Trophoblast cell (in vitro differentiated cells and primary cell): ENCODE measurements at regions not wholly inside any gene's neighbourhood (a gene's known extent, or its start where the extent isn't known, plus 50 kb on each side); places are given as distances from the start of the nearest gene placed in this dataset.
A peak's percentile ranks its signal among the peaks of the same experiment; 100 is the strongest.

Source experiments
- DNase-seq, 2 donors: peaks; one replicate each; pipeline ENCODE4 v3.0.0-alpha.2; 2016
- H2AFZ ChIP-seq: 2 replicates; pipeline ENCODE4 v1.6.1; 2013; ENCODE audit warnings: low read length, moderate library complexity, mild to moderate bottlenecking; ENCODE audit not compliant: insufficient read depth, poor library complexity
- H2AK5ac ChIP-seq: 2 replicates; pipeline ENCODE4 v1.6.1; 2013; ENCODE audit warnings: mild to moderate bottlenecking, low read length
- H2BK120ac ChIP-seq: 2 replicates; pipeline ENCODE4 v1.6.1; 2013; ENCODE audit warnings: low read length, mild to moderate bottlenecking, moderate library complexity; ENCODE audit not compliant: insufficient read depth, poor library complexity
- H2BK12ac ChIP-seq: 2 replicates; pipeline ENCODE4 v1.6.1; 2013; ENCODE audit warnings: mild to moderate bottlenecking, low read length, moderate library complexity
- H2BK5ac ChIP-seq: 2 replicates; pipeline ENCODE4 v1.6.1; 2013; ENCODE audit warnings: low read length, low read depth, moderate library complexity, mild to moderate bottlenecking; ENCODE audit not compliant: poor library complexity
- H3K14ac ChIP-seq: 2 replicates; pipeline ENCODE4 v1.6.1; 2013; ENCODE audit warnings: mild to moderate bottlenecking, low read length
- H3K18ac ChIP-seq: 2 replicates; pipeline ENCODE4 v1.6.1; 2013; ENCODE audit warnings: mild to moderate bottlenecking, low read length
- H3K23ac ChIP-seq: 2 replicates; pipeline ENCODE4 v1.6.1; 2013; ENCODE audit warnings: low read length
- H3K27ac ChIP-seq: 2 replicates; pipeline ENCODE4 v1.5.1; 2013; ENCODE audit warnings: low read depth, mild to moderate bottlenecking, inconsistent platforms, low read length, moderate library complexity
- H3K27me3 ChIP-seq: 2 replicates; pipeline ENCODE4 v1.6.1; 2013; ENCODE audit warnings: inconsistent platforms, mild to moderate bottlenecking, low read length, moderate library complexity; ENCODE audit not compliant: insufficient read depth
- H3K36me3 ChIP-seq, 2 experiments: 1 replicate in 1 of 2; 2 replicates in 1 of 2; pipeline ENCODE4 v1.6.1; 2013; ENCODE audit warnings: low read length in 2 of 2, mild to moderate bottlenecking in 2 of 2, moderate library complexity in 1 of 2; ENCODE audit not compliant: insufficient read depth in 2 of 2, control insufficient read depth in 1 of 2
- H3K4ac ChIP-seq: 2 replicates; pipeline ENCODE4 v1.6.1; 2013; ENCODE audit warnings: low read depth, mild to moderate bottlenecking, low read length, moderate library complexity
- H3K4me1 ChIP-seq, 2 experiments: 1 replicate in 1 of 2; 2 replicates in 1 of 2; pipeline ENCODE4 v1.6.1; 2013; ENCODE audit warnings: low read length in 2 of 2, mild to moderate bottlenecking in 2 of 2, moderate library complexity in 1 of 2; ENCODE audit not compliant: insufficient read depth in 2 of 2, control insufficient read depth in 1 of 2
- H3K4me2 ChIP-seq: 2 replicates; pipeline ENCODE4 v1.6.1; 2013; ENCODE audit warnings: inconsistent platforms, mild to moderate bottlenecking, low read length, moderate library complexity
- H3K4me3 ChIP-seq: 2 replicates; pipeline ENCODE4 v1.5.1; 2013; ENCODE audit warnings: mild to moderate bottlenecking, low read depth, low read length, inconsistent platforms
- H3K79me1 ChIP-seq: one replicate; pipeline ENCODE4 v1.6.1; 2013; ENCODE audit warnings: low read length
- H3K79me2 ChIP-seq: 2 replicates; pipeline ENCODE4 v1.6.1; 2013; ENCODE audit warnings: low read length, mild to moderate bottlenecking; ENCODE audit not compliant: control insufficient read depth, insufficient read depth, poor library complexity
- H3K9ac ChIP-seq: 2 replicates; pipeline ENCODE4 v1.6.1; 2013; ENCODE audit warnings: mild to moderate bottlenecking, low read length
- H3K9me3 ChIP-seq: 2 replicates; pipeline ENCODE4 v1.6.1; 2013; ENCODE audit warnings: low read depth, mild to moderate bottlenecking, control low read depth, inconsistent platforms, low read length; ENCODE audit not compliant: insufficient read depth
- H4K12ac ChIP-seq: 2 replicates; pipeline ENCODE4 v1.6.1; 2013; ENCODE audit warnings: low read depth, mild to moderate bottlenecking, low read length, moderate library complexity
- H4K8ac ChIP-seq: 2 replicates; pipeline ENCODE4 v1.6.1; 2013; ENCODE audit warnings: low read depth, mild to moderate bottlenecking, low read length, moderate library complexity
- H4K91ac ChIP-seq: one replicate; pipeline ENCODE4 v1.6.1; 2013; ENCODE audit warnings: low read depth, mild to moderate bottlenecking, low read length, moderate library complexity
- WGBS: extraction: QIAGEN DNeasy Blood & Tissue Kit; methylation state at CpG from one replicate; pipeline ENCODE4 v1.1.7; 2013; ENCODE audit warnings: missing lambda C conversion rate; ENCODE audit not compliant: insufficient read length, insufficient coverage; ENCODE audit errors: extremely low coverage; 5-methylcytosine and 5-hydroxymethylcytosine counted together

DNA sequence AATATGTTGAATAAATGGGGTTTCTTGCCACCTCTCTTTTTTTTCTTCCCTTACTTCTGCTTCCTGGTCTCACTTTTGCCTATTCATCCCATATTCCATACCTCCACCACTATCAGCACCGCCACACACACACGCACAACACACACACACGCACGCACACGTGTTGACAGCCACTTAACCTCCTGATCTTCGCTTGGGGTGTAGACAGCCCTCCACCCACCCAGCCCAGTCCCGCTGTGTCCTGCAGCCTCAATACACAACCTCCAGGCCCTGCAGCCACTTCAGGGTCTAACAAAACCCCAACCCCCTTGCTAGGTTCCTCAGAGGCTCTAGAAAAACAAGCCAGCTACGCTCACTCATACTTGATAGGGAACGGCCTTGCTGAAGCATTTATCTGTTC, 72.3 kb downstream of the LINC00237 start:
- Histone ChIP-seq H2BK5ac (no peak overlapping the region), H4K12ac (no peak overlapping the region), H3K79me1 (peaks cover 6% of the 10 kb centered on the region), H2AK5ac (no peak overlapping the region), H2AFZ (no peak overlapping the region), H3K14ac (no peak overlapping the region), H3K9ac (no peak overlapping the region), H3K9me3 (no peaks in the 10 kb centered on the region), H3K36me3 (no peaks in the 10 kb centered on the region), H3K18ac (no peak overlapping the region), H3K4me1 (peaks cover 6 to 15% of the 10 kb centered on the region in 2 experiments), H4K8ac (no peak overlapping the region), H3K4me2 (no peak overlapping the region), H4K91ac (no peak overlapping the region), H3K27ac (no peak overlapping the region), H3K4ac (no peak overlapping the region), H3K79me2 (no peaks in the 10 kb centered on the region), H2BK12ac (no peak overlapping the region), H3K27me3 (no peaks in the 10 kb centered on the region), H2BK120ac (no peak overlapping the region), H3K4me3 (peak overlapping the region; percentile 57), H3K23ac (no peak overlapping the region)
- no CpG with 5 or more reads among the region's 9 CpGs for WGBS
- no peak for DNase-seq

DNA sequence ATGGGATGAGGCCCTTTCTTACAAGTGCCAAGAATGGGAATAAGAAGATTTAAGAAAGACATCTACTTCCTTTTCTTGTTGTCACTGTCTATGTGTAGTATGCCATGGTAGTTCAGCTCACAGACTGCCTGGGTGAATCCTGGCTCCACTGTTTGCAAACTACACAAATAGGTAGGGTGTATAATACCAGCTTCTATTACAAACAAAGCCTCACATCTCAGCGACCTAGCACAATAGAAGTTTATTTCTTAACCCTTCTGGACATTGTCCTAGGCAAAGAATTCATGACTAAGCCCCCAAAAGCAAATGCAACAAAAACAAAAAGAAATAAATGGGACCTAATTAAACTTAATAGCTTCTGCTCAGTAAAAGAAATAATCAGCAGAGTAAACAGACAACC, 74.5 kb downstream of the LINC00237 start:
- no peak overlapping the region for H4K8ac ChIP-seq
- H2AK5ac ChIP-seq, result no peak overlapping the region
- no peak overlapping the region for H3K14ac ChIP-seq
- no peaks in the 10 kb centered on the region for H3K79me2 ChIP-seq
- no peak overlapping the region for H4K12ac ChIP-seq
- no CpG with 5 or more reads among the region's 1 CpG for WGBS
- no peaks in the 10 kb centered on the region for H3K9me3 ChIP-seq
- no peak overlapping the region for H2BK12ac ChIP-seq
- H3K23ac ChIP-seq, result no peak overlapping the region
- no peaks in the 10 kb centered on the region for H3K27me3 ChIP-seq
- H3K4me2 ChIP-seq, result no peak overlapping the region
- H3K4me3 ChIP-seq, result no peak overlapping the region
- H2AFZ ChIP-seq, result no peak overlapping the region
- no peak overlapping the region for H3K27ac ChIP-seq
- no peak overlapping the region for H2BK5ac ChIP-seq
- no peak for DNase-seq
- no peak overlapping the region for H3K4ac ChIP-seq
- H3K79me1 ChIP-seq, result peaks cover 6% of the 10 kb centered on the region
- peaks cover 6 to 21% of the 10 kb centered on the region in 2 experiments for H3K4me1 ChIP-seq
- H2BK120ac ChIP-seq, result no peak overlapping the region
- no peak overlapping the region for H3K9ac ChIP-seq
- no peak overlapping the region for H3K18ac ChIP-seq
- no peak overlapping the region for H4K91ac ChIP-seq
- no peaks in the 10 kb centered on the region for H3K36me3 ChIP-seq

DNA sequence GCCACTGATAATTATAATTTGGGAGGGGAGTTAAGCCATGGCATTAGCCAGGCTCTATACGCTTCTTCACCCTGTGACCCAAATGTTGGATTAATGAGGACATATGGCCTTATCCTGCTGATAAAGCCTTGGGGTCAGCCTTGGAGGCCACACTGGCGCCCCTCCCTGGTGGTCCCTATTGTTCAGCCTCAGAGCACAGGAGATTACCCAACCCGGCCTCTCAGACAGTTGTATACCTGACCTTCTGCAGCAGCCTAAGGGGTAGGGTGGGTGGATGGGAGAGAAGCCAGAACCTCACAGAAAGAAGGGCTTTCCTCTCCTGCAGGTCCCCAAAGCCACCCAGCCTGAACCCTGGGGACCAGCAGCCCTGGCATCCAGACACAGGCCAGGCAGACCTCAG, 76.8 kb downstream of the LINC00237 start:
- Histone ChIP-seq H3K4ac (no peak overlapping the region), H3K4me2 (no peak overlapping the region), H3K4me3 (no peak overlapping the region), H3K27ac (peak overlapping the region; percentile 42), H3K27me3 (no peaks in the 10 kb centered on the region), H3K36me3 (no peaks in the 10 kb centered on the region), H2AK5ac (peak overlapping the region; percentile 64), H3K9ac (no peak overlapping the region), H4K91ac (no peak overlapping the region), H2AFZ (no peak overlapping the region), H3K9me3 (peaks cover 3% of the 10 kb centered on the region), H3K79me1 (peaks cover 6% of the 10 kb centered on the region), H3K4me1 (peaks cover 6 to 21% of the 10 kb centered on the region in 2 experiments), H4K12ac (no peak overlapping the region), H3K79me2 (no peaks in the 10 kb centered on the region), H3K14ac (peak overlapping the region; percentile 66), H4K8ac (peak overlapping the region; percentile 27), H3K23ac (no peak overlapping the region), H2BK12ac (peak overlapping the region; percentile 84), H2BK120ac (peak overlapping the region; percentile 1), H2BK5ac (no peak overlapping the region), H3K18ac (no peak overlapping the region)
- WGBS, result no CpG with 5 or more reads among the region's 3 CpGs
- DNase-seq, result no peak

DNA sequence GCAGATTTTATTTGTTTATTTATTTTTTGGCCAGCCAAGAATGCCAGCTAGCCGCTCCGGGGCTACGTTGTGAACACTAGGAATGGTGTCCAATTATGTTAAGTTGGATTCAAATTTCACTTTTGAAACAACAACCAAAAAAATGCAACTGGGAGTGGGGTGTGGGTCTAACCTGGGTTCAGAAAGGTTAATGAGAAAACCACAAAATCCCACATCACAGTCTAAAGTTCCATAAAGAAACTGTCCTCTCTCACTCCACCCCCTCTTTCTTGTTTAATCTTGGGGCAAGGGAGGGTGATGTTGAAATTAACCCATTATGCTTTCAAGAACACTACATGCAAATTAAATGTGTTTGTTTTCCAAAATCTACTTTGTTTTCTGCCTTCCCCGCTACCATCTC, 77.2 kb downstream of the LINC00237 start:
- Histone ChIP-seq H4K8ac (no peak overlapping the region), H3K36me3 (no peaks in the 10 kb centered on the region), H2AFZ (no peak overlapping the region), H4K12ac (no peak overlapping the region), H2BK5ac (no peak overlapping the region), H3K18ac (no peak overlapping the region), H3K4me2 (no peak overlapping the region), H3K14ac (no peak overlapping the region), H3K27me3 (no peaks in the 10 kb centered on the region), H3K9ac (no peak overlapping the region), H3K27ac (no peak overlapping the region), H3K79me2 (no peaks in the 10 kb centered on the region), H3K23ac (no peak overlapping the region), H4K91ac (no peak overlapping the region), H3K4me1 (peaks cover 6 to 21% of the 10 kb centered on the region in 2 experiments), H3K4me3 (no peak overlapping the region), H2AK5ac (no peak overlapping the region), H2BK12ac (no peak overlapping the region), H3K9me3 (peaks cover 3% of the 10 kb centered on the region), H3K79me1 (peaks cover 6% of the 10 kb centered on the region), H3K4ac (no peak overlapping the region), H2BK120ac (no peak overlapping the region)
- DNase-seq, result no peak
- WGBS, result no CpG with 5 or more reads among the region's 4 CpGs
